ENCODE measurements at regions not wholly inside any gene's neighbourhood (a gene's known extent, or its start where the extent isn't known, plus 50 kb on each side); places are given as distances from the start of the nearest gene placed in this dataset.

DNA sequence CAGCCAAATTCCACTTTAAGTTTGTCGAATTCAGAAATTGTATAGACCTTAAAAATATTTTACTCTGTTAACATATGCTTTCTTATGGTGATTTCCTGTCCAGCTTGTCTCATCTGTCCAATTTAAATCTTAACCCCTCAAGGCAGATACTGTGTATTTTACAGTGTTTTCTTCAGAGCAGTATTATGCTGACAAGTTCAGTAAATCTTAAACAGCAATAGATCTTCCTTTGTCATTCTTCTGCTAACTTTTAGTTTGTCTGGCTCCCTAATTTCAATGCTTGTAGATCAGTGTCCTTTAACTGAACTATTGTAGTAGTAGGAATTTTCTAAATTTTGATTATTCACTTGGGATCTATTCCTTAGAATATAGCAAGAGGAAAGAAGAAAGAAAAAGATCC lies 52.8 kb upstream of the MEIS1 start:
- no peak for DNase-seq (ENCODE audit: low read depth in 3 of 3)

DNA sequence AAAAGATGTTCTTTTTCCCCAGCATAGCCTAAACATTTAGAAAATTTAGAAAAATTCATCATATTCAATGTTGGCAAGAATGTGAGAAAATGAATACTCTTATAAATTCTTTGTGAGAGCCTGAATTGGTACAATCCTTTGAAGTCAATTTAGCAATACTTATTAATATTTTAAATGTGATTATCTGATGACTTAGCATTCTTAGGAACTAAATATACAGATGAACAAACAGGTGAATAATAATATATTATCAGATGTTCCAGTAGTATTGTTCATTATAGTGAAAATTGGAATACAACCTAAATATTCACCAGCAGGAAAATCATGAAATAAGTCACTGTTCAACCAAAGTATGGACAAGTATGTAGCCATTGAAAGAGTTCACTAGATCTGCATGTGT lies 55.5 kb upstream of the MEIS1 start:
- DNase-seq (ENCODE audit: low read depth in 3 of 3) = no peak

DNA sequence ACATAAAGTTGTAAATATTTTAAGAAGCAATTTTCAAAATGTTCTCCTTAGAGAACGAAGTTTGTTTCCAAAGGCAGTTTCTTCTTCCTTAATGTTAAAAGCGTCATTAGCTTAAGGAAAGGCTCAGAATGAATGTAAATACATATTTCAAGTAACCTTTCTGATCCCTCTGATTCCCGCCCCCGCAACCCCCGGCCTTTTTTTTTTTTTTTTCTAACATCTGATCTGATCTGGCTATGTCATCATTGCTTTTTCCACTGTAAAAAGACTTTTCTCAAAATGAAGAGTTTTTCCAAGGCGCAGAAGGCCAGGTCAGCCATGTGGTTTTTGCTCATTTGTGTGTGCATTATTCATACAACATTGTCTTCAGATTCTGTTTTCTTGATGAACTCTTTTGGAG lies 57.1 kb upstream of the MEIS1 start:
- no peak for DNase-seq (ENCODE audit: low read depth in 3 of 3)

DNA sequence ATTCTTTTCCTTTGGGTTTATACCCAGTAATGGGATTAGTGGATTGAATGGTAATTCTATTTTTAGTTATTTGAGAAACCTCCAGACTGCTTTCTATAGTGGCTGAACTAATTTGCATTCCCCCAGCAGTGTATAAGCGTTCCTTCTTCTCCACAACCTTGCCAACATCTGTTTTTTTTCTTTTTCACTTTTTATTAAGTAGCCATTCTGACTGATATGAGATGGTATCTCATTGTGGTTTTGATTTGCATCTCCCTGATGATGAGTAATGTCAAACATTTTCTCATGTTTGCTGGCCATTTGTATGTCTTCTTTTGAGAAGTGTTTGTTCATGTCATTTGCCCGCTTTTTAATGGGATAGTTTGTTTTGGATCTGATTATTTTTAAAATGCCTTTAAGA lies 64.1 kb upstream of the MEIS1 start:
- DNase-seq (ENCODE audit: low read depth in 3 of 3) = no peak

DNA sequence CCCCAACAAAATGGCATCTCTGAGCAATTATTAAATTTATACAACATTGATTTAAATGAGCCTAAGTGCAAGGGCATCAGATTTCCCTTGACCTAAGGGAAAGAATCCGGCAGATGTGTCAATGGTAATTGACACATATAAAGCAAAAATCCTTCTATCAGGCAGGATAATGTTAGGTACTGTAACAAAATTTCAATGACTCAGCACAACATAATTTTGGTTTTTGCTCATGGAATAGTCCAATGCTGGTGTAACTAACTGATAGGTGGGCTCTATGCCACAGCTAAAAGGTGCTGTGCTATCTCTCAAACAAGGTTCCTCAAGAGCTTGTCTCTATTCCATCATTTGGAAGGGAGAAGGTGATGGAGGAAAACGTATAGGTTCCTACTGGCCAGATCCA lies 68.3 kb upstream of the MEIS1 start:
- DNase-seq (ENCODE audit: low read depth in 3 of 3) = no peak

DNA sequence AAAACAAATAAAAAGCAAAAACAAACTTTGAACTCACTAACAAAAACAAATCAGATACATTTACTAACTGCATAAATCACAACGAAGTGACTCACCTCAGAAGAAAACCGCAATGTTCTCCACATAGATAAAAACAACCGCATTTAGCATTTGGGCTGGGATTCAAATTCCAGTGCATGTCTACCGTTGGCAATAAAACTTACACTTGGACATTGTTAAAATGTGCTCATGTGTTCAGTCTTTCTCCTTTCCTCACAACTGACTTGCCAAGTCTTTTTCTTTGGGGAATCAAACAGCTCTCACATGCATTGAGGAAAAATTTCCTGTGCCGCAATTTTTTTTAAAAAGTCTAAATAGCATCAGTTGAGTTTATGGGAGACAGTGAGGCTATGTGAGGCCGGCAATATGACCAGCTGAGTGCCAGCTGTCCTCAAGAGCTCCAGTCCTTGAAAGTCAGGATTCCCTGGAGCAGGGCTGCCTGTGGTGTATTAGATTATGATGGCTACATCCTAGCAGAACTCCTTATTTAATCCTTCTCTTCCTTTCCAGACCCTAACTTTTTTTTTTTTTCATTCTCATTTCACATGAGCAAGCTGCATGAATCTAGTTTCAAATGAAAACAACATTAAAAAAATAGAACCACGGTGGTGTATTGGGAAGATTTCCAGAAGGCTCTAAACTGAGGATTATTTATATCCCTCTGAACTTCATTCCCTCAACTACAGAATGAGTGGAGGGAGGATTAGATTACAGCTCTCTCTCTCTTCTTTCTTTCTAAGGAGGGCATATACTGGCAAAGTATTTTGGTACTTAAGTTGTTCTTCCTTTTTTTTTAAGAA lies 70.2 kb upstream of the MEIS1 start:
- no peak for DNase-seq (ENCODE audit: low read depth in 3 of 3)

DNA sequence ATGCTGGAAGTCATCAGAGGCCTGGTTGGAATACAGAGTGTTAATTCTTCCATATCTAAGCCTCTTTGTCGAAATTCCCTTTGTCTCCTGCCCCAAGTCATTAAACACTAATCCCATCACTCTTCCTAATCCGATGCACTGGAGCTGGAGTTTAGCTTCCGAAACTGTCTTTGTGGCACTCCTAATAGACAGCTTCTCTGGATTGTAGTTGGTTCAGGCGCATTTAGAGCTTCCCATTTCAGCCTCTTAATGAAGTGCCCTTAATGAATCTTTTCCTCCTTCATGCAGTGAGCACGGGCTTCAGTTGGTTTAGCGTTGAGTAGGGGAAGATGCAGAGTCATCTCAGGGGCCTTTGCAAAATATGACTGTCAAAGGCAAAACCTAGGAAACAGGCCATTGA lies 72.2 kb upstream of the MEIS1 start:
- no peak for DNase-seq (ENCODE audit: low read depth in 3 of 3)

DNA sequence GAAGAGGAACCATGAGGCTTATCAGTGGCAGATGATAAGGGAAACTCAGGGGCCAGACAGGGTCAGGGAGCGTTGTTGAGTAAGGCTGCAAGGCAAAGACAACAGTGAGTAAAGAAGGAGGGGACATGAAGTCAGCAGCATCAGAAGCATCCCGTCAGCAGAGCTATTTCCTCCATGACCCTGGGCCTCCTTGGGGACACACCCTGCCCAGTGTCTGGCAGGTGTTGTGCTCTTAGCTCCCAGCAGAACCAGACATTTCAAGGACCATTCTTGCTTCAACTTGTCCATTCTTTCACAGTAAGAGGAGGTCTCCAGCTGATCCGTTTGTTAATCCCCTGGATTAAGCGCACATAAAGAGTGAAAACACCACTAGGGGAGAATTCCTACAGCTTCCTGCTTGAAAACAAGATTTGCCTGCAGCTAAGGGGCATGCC lies 88.7 kb upstream of the MEIS1 start:
- DNase-seq (ENCODE audit: low read depth in 3 of 3) = no peak

DNA sequence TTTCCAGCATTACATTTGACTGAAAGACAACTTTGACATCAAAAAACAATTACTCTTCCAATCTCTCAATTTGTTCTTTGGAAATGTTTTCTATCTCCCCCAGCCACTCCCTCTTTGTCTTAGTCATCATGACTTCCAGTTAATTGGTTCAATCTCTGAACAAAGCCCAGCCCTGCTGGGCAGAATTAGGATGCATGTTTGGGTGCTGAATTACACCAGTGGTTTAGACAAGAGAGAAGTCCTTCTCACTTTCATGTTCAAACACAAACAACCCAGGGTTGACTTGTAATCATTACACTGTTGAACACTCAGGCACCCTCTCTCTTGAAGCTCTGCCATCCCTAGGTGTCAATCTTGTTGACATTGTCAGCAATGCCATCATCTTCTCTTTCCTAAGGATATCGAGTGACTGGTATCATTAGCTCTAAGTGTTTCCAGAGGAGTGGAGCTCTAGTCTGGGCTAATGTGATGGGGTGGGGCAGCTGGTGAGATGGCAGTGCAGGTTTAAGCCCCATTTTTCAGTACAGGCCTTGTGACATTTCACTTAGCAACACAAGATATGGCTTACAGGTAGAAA lies 90.8 kb upstream of the MEIS1 start:
- DNase-seq (ENCODE audit: low read depth in 3 of 3) = no peak

DNA sequence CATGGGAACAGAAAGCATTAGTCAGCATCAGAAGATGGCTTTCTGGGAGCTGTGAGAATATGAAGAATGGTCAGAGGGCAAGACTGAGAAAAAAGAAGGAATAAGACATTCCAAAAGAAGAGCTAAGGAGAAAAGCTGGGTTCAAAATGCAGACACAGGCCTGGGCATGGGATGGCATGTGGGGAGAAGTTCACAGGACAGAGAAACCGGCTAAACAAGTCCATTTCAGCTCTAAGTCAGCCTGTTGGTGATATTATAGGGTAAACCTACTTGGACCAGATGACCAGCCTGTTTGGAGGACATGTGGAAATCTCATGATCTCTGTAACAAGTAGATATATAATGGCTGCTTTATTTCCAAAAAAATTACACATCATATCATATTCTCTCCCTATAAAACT lies 91.7 kb upstream of the MEIS1 start:
- no peak for DNase-seq (ENCODE audit: low read depth in 3 of 3)

DNA sequence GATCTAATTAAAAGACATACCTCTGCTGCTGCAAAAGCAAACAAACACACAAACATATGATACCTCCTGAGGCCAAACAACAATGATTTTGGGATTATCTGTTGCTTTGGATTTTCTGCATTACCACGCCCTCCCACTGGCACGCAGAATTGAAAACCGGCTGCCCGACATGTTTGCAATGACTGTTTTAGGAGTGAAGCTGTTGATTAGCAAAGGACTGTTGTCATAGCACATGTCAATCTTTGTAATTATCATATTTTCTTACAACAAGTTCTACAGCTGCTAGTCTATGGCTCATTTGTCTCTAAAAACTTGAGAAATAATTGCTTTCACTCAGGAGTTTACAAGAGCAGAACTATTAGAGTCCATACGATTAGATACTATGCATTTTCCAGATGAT lies 94.4 kb upstream of the MEIS1 start:
- no peak for DNase-seq (ENCODE audit: low read depth in 3 of 3)

DNA sequence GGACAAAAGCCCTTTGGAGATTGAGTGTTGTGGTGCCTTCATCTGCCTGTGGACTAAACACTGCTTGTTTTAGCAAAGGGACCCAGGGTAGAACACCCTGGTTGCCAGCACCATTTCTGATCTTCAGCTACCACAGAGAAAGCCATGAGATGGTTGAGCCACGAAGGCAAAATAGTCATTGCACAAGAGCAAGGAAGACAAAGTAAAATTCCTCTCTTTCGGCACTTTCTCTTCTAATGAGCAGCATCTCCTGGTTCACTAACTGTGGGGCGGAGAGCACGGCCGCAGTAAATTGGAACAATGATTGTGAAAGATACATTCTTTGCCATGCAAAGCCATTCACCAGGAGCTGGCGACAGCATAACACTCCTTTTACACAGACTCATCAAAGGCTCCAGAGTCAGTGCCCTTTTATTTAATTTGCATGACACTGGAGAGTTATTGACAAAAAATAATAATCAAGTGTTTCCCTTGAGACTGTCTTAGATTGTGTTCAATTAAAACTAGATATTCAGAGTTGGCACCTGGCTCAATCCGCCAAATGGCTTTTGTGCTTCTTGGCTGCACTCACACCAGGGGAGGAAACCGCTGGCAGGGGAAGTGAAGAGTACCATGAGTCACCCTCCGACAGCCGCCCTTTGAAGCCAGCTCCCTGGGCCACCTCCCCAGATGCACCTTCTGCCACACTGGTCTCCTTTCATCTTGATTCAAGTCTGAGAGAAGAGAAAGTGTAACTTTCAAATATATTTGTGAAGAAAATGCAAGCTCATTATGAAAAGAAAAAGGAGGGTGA lies 100.5 kb upstream of the MEIS1 start:
- DNase-seq (ENCODE audit: low read depth in 3 of 3) = no peak

DNA sequence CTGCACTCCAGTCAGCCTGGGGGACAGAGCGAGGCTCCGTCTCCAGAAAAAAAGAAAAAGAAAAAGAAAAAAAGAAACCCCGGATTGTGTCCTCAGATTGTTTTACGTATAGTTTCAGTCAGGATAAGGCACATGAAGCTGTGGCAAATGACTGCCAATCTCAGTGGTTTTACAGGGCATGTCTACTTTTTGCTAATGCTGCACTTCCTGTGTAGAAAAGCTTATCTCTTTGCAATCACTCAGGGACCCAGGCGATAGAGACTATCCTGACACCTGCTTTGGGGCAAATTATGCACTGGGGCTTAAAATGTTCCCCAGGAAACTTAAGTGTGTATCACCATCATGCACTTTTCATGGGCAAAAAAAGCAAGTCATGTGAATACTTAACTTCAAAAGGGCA lies 103.7 kb upstream of the MEIS1 start:
- no peak for DNase-seq (ENCODE audit: low read depth in 3 of 3)

DNA sequence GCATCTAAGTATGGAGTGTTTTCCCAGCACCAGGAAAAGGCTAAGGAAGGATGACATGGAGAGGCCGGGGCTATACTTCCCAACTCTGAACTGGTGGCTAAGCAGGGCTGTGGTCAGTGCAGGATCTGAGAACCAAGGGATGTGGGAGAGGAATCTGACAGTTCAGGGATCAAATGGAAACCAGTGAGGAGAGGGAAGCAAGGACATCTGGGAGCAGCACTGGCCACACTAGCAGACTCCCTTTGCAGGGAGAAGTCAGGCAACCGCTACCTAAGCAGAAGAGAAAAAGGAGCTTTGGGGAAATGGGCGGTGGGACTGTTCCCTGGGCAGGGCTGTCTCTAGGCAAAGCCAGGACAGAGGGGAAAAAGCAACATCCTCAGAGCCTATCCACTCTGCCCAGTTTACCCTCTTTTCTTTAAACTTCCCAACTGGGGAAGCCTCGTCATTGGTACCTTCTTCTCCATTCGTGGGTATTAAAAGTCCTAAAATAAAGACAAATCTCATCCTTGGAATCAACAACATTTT lies 105.8 kb upstream of the MEIS1 start:
- no peak for DNase-seq (ENCODE audit: low read depth in 3 of 3)

DNA sequence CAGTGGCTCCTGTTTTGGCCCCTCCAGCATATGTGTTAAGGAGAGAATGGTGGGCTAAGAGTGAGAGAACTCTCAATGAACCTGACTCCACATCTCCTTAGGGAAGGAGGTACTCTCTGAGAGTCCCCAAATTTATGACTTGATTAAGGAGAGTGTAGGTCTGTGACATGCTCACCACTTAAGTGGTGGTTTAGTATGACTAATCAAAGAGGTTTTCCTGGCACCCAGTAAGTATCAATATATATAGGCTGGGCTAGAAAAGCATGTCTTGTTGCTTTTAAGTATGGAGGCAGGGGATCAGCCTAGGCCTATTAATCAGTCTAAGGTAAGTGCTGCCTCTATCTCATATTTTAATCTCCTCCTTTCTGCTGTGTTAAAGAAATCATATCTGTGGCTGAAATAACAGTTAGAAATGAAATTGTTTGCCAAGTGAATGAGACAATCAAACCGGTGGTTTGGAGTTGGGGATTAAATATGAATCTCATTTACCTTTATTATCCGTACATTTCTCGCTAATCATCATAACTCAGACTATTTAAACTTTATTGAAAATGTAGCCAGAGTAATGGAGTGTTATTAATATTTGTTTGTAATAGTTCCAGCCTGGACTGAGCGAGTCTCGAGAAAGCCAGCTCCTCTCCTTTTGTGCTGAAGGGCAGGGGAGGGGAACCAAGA lies 107.7 kb upstream of the MEIS1 start:
- no peak for DNase-seq (ENCODE audit: low read depth in 3 of 3)

DNA sequence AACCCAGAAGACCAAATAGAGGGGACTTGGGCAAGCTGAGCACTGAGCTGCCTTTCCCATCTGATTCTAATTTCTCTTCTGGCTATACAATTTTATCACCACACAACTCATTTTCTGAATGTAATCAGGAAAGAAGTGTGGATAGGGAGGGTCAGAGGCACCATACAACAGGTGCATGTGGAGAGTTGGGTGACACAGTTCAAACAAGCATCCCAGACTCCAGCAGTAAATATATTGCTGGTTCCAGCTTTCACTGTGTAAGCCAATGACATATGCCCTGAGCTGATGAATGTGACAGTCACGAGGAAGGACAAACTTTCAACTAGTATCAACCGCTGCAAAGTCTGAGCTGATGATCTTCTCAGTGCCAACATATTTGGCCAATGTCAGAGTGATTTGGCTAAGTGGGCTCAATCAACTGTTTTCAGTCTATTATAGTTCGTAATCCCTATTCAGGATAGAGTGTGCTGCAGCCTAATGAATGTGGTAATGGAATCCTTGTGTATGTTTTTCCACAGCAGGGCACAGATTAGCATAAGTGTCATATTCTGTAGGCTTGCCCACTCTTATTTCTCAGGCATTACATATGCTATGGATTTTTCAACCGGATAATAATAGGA lies 109.9 kb upstream of the MEIS1 start:
- no peak for DNase-seq (ENCODE audit: low read depth in 3 of 3)

DNA sequence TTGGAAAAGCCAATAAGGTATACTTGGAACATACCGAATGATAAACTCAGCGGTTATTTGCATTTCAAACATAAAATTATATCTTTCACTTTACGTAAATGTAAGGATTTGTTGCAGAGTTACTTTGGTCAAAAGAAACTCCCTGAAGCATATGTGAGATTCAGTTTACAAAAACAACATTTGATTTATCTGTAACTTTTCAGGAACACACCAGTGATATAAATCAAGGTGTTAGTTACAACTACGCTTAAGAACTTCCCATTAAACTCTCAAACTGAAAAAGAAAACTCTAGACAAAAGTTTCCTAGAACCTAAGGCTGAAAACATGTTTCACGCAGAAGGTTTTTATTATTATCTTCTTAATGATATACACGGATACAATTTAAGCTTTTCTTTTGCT lies 110.6 kb upstream of the MEIS1 start:
- DNase-seq (ENCODE audit: low read depth in 3 of 3) = no peak

DNA sequence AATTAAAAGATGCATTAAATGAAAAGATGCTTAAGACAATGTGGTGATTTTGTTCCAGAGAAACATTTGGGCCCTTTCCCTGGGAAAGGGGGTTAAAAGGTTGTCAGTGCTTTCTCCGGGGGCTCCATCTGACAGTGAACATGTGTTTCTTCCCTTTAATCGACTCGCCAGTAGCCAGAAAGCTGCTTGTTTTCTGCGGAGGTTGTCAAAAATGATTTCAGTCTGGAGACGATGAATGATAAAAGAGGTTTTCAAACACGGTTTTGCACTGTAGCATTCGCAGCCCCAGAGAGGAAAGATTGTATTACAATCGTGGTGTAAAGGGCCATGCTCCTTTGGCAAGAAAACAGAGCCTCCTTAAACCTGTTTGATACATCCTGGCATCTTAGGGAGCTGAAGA lies 111.5 kb upstream of the MEIS1 start:
- DNase-seq (ENCODE audit: low read depth in 3 of 3) = no peak

DNA sequence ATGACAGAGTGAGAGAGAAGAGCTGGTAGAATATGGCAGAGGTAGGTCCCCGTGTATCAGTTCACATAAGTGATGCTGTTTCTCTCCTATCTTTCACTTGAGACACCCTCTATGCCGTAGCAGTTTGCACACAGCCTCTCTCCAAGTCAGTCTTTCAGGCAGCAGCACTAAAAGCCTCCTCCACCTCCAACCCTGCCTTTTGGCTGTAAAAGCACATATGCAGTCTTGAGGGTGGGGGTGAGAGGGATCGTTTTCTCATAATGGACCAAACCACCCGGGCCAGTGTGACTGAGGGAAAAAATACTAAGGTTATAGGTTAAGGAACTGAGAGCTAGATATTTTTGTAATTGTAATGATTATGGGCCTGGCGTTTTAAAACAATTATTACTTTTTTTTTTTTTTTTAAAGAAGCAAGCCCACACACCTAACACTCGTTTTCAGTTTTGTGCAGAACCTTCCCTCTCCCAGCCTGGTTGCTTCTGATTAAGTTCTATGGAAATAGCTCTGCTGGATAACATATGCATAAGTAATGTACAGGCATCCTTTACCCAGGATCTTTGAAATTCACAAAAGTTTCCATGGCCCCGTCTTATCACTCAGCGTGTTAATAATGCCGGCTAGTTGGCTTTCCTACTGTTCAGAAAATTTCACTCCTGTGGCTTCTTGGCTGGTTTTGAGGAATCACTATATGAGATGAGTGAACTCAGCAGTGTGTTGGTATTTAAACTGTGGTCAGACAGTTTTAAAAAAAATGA lies 112.2 kb upstream of the MEIS1 start:
- DNase-seq (ENCODE audit: low read depth in 3 of 3) = no peak

DNA sequence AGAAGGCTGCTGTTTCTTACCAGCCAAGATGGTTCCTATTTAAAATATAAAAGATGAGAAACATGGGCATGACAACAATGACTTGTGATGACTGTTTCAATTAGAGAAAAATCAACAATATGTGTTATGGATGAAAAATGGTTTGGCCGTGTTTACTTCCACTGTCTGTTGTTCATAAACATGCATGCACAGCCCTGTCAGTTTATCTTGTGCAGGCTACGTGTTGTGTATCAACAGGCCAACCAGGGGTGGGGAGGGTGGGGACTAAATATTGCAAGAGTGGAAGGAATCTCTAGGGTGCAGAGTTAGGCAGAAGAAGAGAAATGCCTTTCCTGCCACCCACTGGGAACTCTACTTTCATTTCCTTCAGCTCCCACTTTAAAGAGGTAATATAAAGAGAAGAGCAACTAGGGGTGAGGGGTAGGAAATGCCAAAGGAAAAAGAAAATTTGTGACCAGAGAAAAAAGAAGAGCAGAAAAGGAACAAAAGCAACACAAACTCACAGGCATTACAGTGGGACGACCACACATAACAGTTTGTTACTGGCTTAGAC lies 116.8 kb upstream of the MEIS1 start:
- no peak for DNase-seq (ENCODE audit: low read depth in 3 of 3)
